NT2/D1 (cell line): ENCODE measurements at regions not wholly inside any gene's neighbourhood (a gene's known extent, or its start where the extent isn't known, plus 50 kb on each side); places are given as distances from the start of the nearest gene placed in this dataset.

ENCODE experiments used
- SUZ12 ChIP-seq: IDR thresholded peaks from 2 replicates; pipeline ENCODE4 v1.6.1; 2011; ENCODE audit not compliant: insufficient read length, insufficient read depth; ENCODE audit errors: extremely low read depth
- YY1 ChIP-seq: IDR thresholded peaks from 2 replicates; pipeline ENCODE4 v1.6.1; 2011; ENCODE audit not compliant: insufficient read length, insufficient read depth
- ZNF274 ChIP-seq: IDR thresholded peaks from 2 replicates; pipeline ENCODE4 v1.6.1; 2011; ENCODE audit warnings: mild to moderate bottlenecking, low read depth, low read length

DNA sequence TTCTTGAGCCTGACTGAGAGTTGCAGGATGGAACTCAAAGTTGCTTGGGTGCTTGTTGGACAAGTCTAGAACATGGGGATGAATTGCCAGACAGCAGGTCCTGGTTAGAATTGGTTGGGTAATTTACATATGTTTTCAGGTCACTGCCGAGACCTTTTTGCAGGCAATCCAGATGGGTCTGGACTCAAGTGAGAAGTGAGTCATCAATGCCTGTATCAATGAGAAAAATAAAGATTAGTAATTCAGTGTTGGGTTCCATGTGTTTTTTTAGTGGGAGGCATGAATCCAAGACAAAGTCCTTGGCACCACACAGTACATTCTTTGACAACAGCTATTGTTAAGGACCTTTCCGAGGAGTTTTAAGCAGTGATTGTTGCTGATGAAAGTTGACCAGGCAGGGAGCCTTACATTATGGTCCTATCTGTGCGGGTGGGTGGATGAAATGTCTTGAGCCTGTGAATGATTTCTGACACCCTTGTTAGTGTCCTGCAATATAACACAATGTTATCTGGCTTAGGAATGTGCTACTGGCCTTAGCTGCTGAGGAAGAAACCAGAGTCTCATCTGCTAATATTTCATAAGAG, 77.7 kb downstream of the CRYGS start:
- TF ChIP-seq ZNF274 (no peak), YY1 (no peak), SUZ12 (no peak)
